ENCODE measurements at regions not wholly inside any gene's neighbourhood (a gene's known extent, or its start where the extent isn't known, plus 50 kb on each side); places are given as distances from the start of the nearest gene placed in this dataset.

GRCh38 chr4:135239964-135240363, 1038.4 kb upstream of the PABPC4L start:
- TF ChIP-seq CTCF (IDR thresholded peaks at IDR 0.05) = no peak
- no peak overlapping the region for H3K4me3 ChIP-seq
- DNase-seq (ENCODE audit: low spot score) = no peak
- no peak overlapping the region for H3K27ac ChIP-seq

GRCh38 chr4:135238940-135239339, 1037.4 kb upstream of the PABPC4L start:
- Histone ChIP-seq H3K27ac (no peak overlapping the region), H3K4me3 (no peak overlapping the region)
- TF ChIP-seq CTCF (IDR thresholded peaks at IDR 0.05) = no peak
- no peak for DNase-seq (ENCODE audit: low spot score)

GRCh38 chr4:135236048-135236447, 1034.5 kb upstream of the PABPC4L start:
- no peak for DNase-seq (ENCODE audit: low spot score)
- H3K27ac ChIP-seq = no peak overlapping the region
- TF ChIP-seq CTCF (IDR thresholded peaks at IDR 0.05) = no peak

GRCh38 chr4:135227842-135228241, 1026.3 kb upstream of the PABPC4L start:
- DNase-seq (ENCODE audit: low spot score) = no peak
- TF ChIP-seq CTCF (IDR thresholded peaks at IDR 0.05) = no peak
- no peak overlapping the region for H3K4me3 ChIP-seq
- no peak overlapping the region for H3K27ac ChIP-seq

More at GRCh38 chr4:135236048-135236447, 1034.5 kb upstream of the PABPC4L start:
- no peak overlapping the region for H3K4me3 ChIP-seq

- no peak for TF ChIP-seq CTCF (IDR thresholded peaks at IDR 0.05)
- DNase-seq (ENCODE audit: low spot score) = no peak
- Histone ChIP-seq H3K4me3 (no peak overlapping the region), H3K27ac (no peak overlapping the region)
Measured at GRCh38 chr4:135225551-135225950, 1024.0 kb upstream of the PABPC4L start.

- no peak for DNase-seq (ENCODE audit: low spot score)
- TF ChIP-seq CTCF (IDR thresholded peaks at IDR 0.05) = no peak
- no peak overlapping the region for H3K27ac ChIP-seq
- H3K4me3 ChIP-seq = no peak overlapping the region
Measured at GRCh38 chr4:135210341-135210740, 1008.8 kb upstream of the PABPC4L start.

- TF ChIP-seq CTCF (IDR thresholded peaks at IDR 0.05) = no peak
Measured at GRCh38 chr4:135207531-135207930, 1005.9 kb upstream of the PABPC4L start.

More at GRCh38 chr4:135207531-135207930, 1005.9 kb upstream of the PABPC4L start:
- no peak overlapping the region for H3K27ac ChIP-seq
- DNase-seq (ENCODE audit: low spot score) = no peak
- H3K4me3 ChIP-seq = no peak overlapping the region

Measured in coronary artery (tissue), 2 donors.